Cerebellar nuclear complex (tissue), 1 donor: ENCODE measurements at regions not wholly inside any gene's neighbourhood (a gene's known extent, or its start where the extent isn't known, plus 50 kb on each side); places are given as distances from the start of the nearest gene placed in this dataset.

Experiments
- DNase-seq, 2 experiments: peaks; one replicate each; lab custom pipeline; 2025; lab: John Stamatoyannopoulos, UW

DNA sequence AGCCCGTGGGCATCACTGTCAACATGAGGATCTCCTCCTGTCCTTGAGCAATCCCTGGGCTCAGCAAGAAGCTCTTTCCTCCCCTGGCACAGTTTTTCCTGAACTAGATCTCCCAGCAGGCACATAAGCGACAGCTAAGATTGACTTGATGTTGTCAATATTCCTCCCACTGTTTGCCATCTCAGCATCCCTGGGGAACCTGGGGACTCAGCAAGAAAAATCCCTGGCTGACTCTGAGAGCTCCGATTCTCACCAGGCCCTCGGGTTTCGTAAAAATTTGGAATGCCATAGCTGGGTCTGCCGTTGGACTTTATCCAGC lies 687.2 kb downstream of the MATN1 start:
- no peak for DNase-seq

DNA sequence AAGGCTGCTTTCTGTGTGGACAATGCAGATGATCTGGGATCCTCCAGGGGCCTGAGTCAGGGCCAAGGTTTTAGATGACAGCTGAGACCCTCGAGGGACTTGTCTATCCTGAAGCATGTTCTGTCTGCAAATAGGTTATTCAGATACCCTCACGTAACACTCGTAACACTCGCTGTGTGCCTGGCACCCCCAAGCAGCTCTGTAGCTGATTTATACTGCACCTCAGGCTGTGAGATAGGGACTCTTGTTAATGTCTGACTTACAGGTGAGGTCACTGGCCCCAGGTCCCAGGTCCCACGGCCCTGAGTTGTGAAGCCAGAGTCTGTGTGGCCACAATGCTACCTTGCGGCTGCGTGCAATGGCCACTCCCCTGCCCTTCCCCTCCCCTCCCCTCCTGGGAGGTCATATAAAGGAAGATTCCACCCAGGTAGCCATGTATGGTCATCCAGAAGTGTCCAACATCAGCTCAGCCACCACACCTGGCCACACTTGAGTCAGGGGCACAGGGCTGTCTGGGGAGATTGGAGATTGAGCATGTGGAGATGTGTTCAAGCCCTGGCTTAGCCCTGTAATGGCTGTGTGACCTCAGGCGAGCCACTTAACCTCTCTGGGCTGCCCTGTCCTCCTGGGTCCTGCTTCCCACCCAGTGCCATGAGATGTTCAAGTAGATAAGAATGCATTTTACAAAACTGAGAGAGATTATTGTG lies 687.7 kb downstream of the MATN1 start:
- no peak for DNase-seq

DNA sequence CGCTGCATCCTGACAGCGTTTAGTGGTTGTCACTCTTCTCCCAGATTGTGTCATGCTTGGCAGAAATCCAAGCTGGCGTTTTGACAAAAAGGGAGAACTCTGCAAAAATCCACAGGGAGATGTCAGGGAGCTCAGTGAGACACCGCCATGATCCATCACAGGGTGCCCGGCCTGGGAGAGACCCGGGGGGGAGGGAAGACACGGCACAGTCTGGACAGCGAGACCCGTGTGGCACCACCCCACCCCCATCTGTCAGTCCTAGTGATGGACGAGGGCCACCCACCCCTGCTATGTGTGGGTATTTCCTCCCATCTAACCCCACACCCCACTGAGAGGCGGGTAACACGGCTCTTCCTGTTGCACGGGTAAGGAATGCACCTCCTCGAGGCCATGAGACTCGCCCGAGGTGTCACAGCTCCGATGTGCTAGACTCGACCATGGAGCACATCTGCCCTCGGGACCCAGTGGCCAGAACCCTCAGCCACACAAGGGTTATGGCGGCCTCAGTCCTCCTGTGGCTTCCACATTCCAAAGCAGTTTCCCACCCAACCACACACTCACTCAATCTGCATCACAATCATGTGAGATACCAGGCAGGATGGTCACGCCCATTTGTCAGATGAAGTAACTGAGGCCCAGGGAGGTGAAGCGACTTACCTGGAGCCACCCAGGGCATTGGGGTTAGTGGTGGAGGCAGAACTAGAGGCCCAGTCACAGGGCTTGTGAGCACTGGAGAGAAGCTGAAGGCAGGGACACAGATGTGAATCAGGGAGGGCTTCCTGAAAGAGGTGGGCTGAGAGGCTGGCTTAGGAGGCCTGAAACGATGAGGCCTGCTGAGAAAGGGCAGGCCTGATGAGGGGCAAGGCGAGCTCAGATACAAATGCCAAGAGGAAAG lies 688.5 kb downstream of the MATN1 start:
- no peak for DNase-seq

DNA sequence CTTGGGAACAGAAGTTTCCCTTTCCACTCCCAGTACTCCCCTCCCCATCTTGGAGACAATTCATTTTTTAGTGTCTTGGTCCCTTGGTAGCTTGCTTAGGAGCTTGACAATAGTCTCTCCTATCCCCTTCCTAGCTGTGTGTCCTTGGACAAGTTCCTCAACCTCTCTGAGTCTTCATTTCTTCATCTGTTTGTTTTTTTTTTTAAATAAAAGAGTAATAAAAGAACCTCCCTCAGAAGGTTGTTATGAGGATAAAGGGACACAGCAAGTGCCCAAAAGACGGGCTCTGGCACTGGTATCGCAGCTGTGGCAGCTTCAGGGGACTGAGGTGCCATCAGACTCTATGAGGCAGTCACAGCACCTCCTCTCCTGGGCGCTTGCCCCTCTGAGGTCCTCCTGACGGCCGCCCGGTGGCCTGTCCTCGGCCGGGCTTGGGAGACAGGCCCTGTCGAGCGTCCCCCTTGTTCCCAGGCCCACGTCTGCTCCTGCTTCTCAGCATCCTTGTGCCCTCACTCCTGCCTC lies 689.2 kb downstream of the MATN1 start:
- no peak for DNase-seq

DNA sequence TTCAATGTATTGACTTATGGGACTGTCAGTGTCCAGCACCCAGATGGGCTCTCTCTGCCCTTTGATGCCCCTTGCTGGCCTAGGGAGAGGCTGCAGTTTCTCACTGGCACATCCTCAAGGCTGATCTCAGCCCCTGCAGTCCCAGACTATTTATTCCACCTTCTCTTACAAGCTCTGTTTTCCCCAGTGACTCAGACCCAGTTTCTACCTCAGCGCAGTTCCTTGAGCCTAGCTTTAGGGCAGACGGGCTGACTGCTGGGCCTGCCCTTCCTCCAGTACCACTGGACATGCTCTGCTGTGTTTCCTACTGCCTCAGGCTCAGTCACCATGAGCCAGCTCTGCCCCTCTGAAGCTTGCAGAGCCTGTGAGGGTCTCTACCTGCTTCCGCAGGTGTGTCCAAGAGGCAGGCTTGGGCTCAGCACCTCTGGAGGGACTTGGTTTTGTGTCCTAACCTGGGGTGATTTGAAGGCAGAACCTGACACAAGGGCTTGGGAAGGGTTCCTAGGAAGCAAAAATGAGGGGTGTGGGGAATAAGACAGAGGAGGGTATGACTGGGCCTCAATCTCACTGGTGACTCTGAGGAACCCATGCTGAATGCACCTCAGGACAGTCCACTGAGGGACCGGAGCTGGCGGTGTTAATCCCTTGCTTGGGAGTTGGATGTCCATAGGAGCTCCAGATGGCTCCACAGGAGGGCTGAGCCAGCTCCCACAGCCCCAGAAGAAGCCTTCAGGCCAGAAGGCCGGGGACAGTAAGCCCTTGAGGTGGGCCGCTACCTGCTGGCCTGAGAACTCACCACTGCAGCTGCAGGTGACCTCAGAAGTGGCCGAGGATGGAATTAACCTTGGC lies 689.9 kb downstream of the MATN1 start:
- DNase-seq: no peak

DNA sequence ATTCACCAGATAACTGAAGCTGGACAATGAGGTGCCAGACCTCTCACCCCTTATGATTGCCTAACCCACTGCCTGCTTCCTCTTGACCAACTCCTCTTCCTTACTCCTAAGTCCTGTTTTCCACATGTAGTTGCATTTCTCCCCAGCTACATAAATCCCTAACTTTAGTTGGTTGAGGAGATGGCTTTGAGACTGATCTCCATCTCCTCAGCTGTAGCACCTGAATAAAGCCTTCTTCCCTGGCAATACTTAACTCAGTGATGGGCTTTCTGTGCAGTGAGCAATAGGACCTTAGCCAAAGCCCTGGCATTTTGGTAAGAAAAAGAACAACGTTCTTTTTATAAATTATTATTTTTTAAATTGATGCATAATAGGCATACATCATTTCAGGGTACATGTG lies 691.1 kb downstream of the MATN1 start:
- no peak for DNase-seq

DNA sequence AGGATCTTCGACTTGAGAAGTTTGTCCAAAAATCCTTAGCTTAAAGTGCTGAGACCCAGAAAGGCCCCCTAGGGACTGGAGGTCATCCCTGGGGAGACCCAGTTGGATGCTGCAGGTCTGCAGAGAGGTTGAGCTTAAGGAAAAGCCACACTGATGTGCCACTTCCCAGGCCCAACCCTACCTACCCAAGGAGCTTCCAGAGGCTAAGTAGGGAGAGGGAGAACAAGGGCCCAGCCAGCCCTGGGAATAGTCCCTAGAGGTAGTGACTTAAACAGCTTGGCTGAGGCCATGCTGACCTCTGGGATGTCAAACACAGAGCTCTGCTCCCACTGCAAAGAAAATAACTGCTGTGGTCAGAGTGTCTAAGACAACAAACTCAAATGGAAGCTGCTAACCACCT lies 693.7 kb downstream of the MATN1 start:
- no peak for DNase-seq

DNA sequence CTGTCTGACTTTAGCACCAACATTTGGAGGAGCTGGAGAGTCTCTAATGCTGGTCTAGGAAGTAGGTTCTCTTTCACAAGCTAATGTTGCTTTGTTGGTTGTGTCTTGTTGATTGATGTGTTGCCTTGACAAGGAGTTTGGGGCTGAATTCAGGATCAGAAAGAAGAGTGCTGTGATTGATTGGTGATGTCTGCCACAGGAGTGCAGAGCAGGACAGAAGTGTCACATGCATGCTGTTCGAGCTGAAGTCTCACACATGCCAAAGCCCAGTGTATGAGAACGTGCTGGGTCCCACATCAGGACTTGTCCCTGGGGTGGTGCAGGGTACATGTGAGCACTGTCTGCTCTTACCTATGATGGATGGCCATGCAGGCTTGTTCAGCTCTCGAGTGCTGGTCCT lies 694.4 kb downstream of the MATN1 start:
- no peak for DNase-seq

DNA sequence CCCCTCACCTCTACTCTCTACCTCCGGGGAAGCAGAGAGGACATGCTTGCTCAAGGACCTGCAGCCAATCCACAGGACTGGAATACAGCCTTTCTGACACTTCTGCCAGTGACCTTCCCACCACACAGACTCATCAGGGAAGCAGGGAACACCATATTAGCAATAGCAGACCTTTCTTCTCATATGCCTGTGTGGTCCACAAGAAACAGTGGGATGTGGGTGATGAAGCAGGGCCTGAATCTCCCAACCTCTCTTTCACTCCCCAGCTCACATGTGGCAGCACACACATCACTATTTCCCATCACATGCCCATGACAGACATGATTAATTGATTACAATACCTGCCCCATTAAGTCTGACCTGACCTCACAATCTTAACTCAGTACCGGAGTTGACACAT lies 695.1 kb downstream of the MATN1 start:
- no peak for DNase-seq

DNA sequence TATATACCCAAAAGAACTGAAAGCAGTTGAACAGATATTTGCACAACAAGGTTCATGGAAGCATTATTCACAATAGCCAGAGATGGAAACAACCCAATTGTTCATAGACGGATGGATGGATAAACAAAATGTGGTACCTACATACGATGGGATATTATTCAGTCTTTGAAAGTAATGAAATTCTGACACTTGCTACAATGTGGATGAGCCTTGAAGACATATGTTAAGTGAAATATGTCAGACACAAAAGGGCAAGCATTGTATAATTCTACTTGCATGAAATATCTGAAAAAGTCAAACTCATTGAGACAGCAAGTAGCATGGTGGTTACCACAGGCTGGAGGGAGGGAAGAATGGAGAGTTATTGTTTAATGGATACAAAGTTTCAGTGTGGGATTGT lies 696.1 kb downstream of the MATN1 start:
- DNase-seq: no peak

DNA sequence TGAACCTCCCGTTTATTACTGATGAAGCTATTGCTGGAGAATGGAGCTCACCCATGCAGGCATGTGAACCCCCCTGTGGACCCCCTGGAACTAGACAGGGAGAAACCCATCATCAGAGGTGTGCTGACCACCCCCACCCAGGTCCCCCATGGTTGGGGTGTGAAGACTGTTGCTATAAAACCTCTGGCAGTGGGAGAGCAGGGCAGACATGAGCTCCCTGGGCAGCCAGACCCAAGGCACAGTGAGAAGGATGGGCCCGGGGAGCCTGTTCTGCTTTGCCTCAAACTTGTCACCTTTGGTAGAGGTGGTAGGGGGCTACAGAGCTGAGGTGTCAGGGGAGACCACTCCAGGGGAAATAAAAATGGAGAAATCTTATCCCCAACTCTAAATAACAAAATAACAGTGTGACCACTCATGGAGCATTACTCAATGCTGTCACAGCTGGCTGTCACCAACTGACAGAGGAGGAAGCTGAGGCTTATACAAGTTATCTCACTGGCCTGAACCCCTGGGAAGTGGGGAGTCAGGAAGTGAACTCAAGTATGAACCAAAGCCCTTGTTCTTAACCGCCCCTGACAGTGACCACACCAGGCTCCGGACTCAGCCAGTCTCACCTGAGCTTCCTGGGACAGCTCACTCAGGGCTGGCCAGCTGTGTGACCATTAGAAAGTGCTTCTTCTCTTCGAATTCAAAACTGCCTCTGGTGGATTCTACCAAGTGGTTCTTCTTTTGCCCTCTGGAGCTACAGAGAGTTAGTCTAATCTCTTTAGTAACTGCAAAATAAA lies 698.8 kb downstream of the MATN1 start:
- no peak for DNase-seq

DNA sequence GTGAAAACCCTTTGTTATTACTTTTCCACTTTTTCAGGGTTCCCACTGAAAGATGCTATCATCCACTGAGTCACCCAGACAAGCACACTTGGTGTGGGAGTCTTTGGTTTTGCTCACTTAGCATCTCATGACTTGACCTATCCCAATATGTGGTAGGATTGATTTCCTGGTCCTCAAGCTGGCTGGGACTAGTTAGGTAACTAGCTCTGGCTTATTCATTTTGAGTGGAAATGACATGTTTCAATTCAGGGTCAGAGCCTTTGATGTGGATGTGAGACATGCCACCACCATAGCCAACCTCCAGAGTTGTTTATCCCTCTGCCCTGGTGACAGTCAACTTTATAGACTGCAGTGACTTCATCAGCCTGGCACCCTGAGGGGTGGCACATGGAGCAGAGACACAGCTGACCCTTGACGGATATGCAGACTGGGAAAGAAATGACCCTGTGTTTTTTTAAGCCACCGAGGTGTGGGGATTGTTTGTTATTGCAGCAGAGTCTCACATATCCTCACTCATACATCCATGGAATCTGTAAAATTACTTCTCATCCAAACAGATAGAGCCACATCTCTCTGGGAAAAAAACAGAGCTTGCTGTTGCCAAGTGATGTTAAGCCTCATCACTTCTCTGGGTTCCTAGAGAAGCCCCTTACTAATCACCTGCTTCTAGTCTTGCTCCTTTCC lies 699.9 kb downstream of the MATN1 start:
- DNase-seq: no peak

DNA sequence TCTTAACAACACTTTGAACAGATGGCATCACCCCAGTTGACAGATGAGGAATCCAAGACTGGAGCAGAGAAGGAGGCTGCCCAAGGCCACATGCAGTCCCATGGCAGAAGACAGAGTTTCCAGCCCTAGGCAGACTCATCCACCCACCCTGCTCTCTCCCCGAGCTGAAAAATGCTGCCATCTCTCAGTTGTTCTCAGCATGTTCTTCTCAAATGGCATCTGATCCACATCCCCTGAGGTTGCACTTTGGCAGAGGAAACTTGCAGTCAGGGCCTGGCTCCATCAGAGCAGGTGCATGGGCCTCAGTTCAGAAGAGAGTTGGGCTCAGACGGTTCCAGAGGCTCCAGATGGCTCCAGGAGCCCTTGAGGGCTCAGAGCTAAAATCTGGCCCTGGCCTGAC lies 709.4 kb downstream of the MATN1 start:
- DNase-seq: no peak

DNA sequence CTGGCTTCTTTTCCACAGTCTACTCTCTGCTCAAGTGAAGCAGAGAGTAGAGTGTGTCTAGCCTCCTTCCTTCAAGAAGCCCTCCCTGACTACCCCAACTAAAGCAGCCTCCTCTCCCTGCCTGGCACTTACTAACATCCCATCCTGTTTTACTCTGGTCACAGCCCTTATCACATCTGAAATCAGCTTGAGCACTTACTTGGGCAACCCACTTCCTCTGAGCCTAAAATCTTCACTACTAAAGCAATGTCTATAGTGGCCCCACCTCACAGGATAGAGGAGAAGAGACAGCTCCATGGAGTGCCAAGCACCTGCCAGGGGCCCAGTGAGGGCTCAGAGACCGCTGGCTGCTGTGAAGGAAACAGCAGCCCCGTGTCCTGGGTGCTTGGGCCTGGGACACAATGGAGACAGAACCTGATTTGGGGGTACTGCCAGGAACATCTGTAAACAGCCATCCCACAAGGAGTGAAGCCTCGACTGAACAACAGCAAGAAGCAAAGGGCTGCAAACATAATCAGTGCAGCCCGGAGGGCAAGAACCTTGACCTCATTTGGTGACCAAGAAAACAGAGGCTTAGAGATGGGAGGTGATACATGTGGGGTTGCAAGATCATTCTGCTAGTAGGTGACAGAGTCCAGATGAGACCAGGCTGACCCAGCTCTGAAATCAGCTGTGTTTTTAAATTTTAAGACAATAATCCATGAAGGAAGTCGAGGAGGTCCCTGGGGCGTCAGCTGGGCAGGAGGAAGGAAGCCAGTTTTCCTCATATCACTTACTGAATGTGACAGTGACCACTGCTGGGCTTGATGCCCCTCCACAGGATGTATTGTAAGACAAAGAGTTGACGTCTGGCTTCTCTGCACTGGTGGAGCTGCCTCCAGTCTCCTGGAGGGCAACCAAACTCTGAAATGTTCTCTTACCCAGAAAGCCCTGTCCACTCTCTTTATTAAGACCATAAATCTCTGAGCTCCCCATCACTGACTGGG lies 710.6 kb downstream of the MATN1 start:
- no peak for DNase-seq

DNA sequence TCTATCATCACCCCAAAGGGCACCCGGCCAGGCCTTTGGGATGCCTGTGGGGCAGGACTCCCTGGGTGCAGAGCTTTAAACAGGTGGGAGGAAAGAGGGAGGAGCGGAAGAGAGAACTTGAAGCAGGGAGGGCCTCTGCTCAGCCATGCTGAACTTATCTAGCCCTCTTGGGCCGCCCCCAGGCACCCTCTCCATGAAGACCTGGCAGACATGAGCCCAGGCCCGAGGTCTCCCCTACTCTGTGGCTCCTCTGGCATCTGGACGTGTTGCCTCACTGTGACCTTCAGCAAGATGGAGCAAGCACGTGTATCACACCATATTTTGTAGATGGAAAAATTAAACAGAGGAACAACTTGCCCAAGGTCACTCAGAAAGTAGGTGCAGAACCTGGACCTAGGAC lies 711.4 kb downstream of the MATN1 start:
- DNase-seq: no peak

DNA sequence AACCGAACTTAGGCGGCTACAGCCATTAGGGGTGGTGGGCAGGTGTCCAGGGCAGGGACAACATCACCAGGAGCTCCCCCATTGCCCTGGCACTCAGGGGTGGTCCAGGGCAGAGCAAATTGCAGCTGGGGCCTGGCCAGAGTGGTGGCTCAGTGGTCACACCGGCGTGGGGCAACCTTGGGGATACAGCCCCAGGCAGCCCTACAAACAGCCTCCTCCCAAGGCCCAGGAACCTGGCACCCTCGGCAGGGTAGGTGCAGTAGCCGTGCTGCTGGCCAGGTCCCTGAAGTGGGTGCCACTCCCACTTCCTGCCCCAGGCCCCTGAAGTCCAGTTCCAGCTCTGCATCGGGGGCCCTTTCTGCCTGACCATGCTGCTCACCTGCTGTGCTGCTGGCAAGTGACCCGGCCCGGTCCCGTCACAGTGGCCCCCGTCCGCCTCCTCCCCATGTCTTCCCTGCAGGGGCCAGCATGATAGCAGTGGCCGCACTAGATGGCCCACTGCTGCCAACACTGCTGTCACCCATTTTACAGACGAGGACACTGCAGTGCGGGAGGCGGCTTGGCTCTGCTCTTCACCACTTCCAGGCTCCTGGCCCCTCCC lies 712.8 kb downstream of the MATN1 start:
- no peak for DNase-seq

DNA sequence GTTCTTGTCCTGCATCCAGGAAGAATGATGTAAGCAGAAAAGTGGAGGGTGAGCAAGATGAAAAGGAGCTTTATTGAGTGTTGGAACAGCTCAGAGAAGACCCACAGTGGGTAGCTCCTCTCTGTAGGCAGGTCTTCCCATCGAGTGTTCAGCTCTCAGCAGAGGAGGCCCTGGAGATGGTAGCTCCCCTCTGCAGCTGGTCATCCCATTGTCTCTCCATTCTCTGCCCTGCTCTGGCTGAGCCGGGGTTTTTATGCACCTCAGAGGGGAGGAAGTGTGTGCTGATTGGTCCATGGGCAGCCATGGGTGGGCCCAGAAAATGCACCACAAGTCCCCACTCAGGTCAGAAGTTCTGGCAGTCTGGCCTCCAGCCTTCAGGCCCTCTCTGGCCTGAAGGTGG lies 713.7 kb downstream of the MATN1 start:
- no peak for DNase-seq

DNA sequence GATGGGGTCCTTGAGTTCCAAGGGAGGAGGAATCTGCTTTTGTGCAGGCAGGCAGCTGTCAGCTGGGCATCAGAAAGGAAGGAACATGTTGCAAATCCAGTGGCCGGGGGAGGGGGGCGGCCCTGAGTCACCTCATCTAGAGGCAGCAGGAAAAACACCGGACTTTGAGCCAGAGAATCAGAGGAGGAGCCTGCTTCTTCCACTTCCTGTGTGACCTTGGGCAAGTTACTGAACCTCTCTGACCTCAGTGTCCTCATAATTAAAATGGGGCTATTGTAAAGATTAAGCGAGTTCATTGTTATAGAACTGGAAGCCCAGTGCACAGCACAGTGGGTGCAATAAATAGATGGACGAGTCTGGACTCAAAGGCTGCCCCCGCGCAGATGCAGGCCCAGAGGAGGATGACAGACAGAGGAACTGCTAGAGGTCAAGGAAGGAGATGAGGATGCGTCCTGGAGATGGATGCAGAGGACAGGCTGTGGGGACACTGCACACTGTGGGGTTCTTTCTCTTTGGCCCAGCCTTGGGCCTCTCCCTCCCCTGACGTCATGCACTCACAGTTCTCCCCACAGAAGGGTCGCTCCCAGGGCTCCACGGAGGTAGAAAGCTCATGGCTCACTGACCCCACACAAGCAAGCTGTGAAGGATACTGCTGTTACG lies 714.3 kb downstream of the MATN1 start:
- no peak for DNase-seq
